NCI-H128 (cell line): ENCODE measurements at regions not wholly inside any gene's neighbourhood (a gene's known extent, or its start where the extent isn't known, plus 50 kb on each side); places are given as distances from the start of the nearest gene placed in this dataset.

Experiments
- DNase-seq: peaks from one replicate; lab custom pipeline; 2025; ENCODE audit not compliant: unreplicated experiment; lab: John Stamatoyannopoulos, UW

- no peak for DNase-seq
Observed at GRCh38 chr14:48473944-48474343, 798.5 kb upstream of the MDGA2 start.

GRCh38 chr14:48456051-48456450 lies 780.6 kb upstream of the MDGA2 start:
- no peak for DNase-seq

DNA sequence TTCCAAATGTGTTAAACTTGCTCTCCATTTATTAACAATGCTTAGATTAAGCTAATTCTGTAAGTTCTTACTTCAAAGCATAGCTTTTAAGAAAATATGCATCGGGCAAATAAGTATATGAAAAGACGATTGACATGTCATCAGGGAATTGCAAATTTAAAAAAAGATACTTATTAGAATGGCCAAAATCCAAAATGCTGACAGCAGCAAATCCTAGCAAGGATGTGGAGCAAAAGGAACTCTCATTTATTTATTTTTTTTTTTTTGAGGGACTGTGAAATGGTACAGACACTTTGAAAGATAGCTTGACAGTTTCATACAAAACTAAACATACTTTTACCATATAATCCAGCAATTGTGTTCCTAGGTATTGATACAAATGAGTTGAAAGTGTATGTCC lies 779.5 kb upstream of the MDGA2 start:
- DNase-seq: no peak

- DNase-seq: no peak
Observed at GRCh38 chr14:48452437-48452995, 777.1 kb upstream of the MDGA2 start.

DNA sequence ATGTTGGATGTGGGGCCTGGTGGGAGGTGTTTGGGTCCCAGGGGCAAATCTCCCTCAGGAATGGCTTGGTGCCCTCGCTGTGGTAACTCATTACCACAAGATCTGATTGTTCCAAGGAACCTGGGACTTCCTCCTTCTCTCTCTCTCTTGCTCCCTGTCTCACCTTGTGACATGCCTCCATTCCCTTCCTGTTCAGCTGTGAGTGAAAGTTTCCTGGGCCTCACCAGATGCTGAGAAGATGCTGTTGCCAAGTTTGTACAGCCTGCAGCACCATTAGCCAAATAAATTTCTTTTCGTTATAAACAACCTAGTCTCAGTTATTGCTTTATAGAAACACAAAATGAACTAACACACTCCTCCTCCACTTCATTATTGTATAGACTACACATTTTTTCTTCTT lies 759.8 kb upstream of the MDGA2 start:
- DNase-seq: no peak

DNA sequence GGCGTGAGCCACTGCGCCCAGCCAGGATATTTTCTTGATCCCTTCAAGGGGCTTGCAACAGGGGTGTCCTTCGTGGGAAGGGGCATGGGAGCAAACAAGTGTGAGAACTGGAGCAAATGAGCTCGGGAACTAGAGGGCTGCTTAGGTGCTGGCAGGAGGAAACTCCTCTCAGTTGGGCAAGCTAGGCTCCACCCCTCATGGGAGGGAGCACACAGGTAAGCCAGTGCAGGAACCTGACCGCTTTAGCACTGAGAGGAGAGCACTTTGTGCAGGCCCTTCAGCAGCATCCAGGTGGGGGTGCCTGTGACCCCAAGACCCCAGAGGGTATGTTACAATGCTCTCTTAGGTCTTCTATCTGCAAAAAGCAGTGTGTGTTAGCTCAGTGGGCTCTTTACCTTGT lies 755.4 kb upstream of the MDGA2 start:
- DNase-seq: no peak

GRCh38 chr14:48429512-48429911 lies 754.1 kb upstream of the MDGA2 start:
- DNase-seq: no peak

- DNase-seq: no peak
Observed at GRCh38 chr14:48417715-48418500, 742.5 kb upstream of the MDGA2 start.

GRCh38 chr14:48401321-48401720 lies 725.9 kb upstream of the MDGA2 start:
- no peak for DNase-seq

DNA sequence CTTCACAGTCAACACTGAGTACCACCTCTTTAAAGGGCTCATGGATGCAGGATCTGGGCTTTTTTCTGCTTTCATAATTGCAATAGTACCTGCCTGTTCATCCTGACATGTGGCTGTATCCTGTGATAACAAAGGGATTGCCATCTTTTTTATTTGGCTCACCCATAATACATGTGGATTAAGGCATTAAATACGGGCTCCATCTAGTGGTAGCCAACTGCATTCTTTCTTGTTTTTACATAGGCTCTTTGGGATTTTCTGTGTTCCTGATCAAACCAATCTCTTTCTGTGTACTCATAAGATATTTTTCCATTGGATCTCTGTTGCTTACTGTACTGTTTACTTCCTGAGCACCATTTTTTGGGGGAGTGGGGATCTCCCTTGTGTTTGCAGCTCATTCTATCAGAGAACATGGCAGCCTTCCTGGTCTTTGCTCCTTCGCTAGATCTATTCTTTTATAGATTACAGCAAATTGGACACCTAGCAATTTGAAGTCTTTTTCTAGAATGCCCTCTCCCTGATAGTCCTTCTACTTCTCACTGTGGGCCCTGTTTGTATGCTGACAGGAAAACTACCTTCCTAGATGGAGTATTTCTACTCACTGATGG lies 723.4 kb upstream of the MDGA2 start:
- DNase-seq: no peak

DNA sequence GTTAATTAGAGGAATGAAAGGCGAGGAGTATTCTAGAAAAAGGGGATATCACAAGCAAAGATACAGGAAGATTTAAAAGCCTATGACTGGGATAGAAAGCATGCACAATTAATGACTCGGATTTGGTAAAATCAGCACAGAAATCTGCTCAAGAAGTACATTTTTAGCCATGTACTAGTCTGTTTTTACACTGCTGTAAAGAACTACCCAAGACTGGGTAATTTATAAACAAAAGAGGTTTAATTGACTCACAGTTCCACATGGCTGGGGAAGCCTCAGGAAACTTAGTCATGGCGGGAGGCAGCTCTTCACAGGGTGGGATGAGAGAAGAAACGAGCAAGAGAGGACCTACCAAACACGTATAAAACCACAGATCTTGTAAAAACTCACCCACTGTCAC lies 716.3 kb upstream of the MDGA2 start:
- no peak for DNase-seq

- no peak for DNase-seq
Observed at GRCh38 chr14:48390346-48390745, 714.9 kb upstream of the MDGA2 start.

GRCh38 chr14:48384821-48385220 lies 709.4 kb upstream of the MDGA2 start:
- DNase-seq: no peak

DNA sequence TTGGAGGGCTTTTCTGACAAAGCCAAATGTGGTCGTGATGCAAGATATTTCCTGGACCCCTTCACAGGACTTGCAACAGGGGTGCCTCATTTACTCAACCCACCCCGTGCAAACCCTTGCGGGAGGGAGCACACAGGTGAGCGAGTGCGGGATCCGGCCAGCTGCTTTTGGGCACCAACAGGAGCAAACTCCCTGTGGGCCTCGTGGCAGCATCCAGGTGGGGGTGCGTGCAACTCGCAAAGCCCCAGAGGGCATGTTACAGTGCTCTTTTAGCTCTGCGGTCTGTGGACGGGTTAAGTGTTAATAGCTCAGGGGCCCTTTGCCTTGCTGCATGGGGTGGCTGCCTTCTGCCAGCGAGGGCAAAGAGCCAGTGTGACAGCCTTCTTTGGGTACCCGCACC lies 707.6 kb upstream of the MDGA2 start:
- DNase-seq: no peak

- no peak for DNase-seq
Observed at GRCh38 chr14:48378541-48378940, 703.1 kb upstream of the MDGA2 start.

GRCh38 chr14:48373981-48374380 lies 698.6 kb upstream of the MDGA2 start:
- no peak for DNase-seq

DNA sequence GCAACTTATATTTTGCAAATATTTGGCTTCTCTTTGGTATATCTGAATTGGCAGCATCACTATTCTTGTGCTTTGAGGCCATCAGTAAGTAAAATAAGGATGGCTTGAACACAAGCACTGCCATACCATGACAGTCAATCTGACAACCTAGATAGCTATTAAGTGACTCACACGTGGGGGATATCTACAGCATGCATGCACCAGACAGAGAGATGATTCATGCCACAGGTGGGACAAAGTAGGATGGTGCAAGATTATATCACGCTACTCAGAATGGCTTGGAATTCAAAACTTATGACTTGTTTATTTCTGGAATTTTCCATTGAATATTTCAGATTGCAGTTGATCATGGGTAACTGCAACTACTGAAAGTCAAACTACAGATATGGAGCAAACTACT lies 675.6 kb upstream of the MDGA2 start:
- no peak for DNase-seq

DNA sequence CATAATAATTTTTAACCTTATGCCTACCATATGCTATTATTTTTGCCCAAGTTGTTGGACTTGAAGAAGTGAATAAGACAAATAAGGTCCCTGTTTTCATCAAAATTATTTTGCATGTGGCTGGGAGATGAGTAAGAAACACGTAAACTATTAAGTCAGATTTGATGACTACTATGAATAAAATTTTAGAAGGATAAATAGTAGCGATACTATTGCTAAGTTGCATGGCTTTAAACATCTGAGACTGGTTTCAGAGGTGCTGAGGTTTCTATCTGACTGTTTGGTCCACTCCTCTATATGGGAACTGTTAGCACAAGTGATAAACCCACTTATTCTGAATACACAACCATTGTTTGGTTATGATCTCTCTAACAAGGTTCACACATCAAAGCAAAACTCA lies 674.3 kb upstream of the MDGA2 start:
- no peak for DNase-seq

GRCh38 chr14:48341069-48341468 lies 665.7 kb upstream of the MDGA2 start:
- DNase-seq: no peak

DNA sequence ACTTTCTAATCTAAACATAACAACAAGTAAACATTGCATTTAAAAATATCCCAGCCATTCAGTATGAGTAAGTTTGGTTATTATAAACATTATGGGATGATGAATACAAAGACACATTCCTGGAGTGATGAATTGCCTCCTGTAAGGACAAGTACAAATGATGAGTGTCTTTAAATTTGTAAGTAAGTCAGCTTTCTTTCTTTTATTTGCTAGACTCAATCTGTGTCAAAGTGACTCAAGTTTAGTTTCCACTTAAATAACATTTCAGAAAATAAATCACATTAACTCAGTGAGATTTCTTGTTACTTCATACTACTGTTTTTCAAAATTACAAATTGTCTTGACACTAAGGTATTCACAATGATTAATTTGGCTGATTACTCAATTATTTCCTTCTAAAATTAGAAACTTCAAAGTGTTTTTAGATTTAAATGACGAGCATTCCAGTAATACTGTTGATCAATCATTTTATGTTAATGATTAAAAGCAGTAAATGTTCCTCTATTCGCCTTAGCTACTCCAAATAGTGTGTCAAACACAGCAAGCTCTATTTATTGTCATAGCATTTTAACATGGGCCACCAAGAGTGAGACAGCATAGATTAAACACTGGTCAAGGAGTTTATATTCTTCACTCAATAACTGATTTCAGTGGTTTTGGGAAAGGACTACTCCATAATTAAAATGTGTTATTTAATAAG lies 658.0 kb upstream of the MDGA2 start:
- no peak for DNase-seq

- no peak for DNase-seq
Observed at GRCh38 chr14:48331421-48331820, 656.0 kb upstream of the MDGA2 start.

GRCh38 chr14:48325486-48325885 lies 650.1 kb upstream of the MDGA2 start:
- no peak for DNase-seq
